NT2/D1 (cell line): ENCODE measurements at regions not wholly inside any gene's neighbourhood (a gene's known extent, or its start where the extent isn't known, plus 50 kb on each side); places are given as distances from the start of the nearest gene placed in this dataset.

Experiments
- SUZ12 ChIP-seq: IDR thresholded peaks from 2 replicates; pipeline ENCODE4 v1.6.1; 2011; ENCODE audit not compliant: insufficient read length, insufficient read depth; ENCODE audit errors: extremely low read depth
- YY1 ChIP-seq: IDR thresholded peaks from 2 replicates; pipeline ENCODE4 v1.6.1; 2011; ENCODE audit not compliant: insufficient read length, insufficient read depth

DNA sequence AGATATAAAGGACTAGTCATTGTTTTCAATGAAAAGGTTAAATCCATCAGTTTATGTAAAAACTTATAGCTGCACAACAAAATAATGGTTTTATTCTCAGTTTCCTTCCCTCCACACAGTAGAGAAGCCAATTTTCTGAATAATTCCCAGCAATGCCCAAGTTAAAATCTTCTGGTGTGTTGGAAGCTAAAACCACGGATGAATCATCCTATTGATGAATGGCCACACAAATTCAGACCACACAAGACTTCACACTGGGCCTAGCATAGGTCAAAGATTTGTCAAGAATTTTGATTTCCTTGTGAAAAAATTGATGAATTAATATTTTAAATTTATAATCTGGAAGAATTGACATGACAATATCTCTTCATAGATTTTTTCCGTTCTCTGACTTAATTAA is 617.6 kb downstream of the INHBA start:
- TF ChIP-seq YY1 (no peak), SUZ12 (no peak)
